Body of pancreas (tissue), 4 donors: ENCODE measurements at regions not wholly inside any gene's neighbourhood (a gene's known extent, or its start where the extent isn't known, plus 50 kb on each side); places are given as distances from the start of the nearest gene placed in this dataset. TPM values are rescaled to one million over a fixed set of nuclear protein-coding genes. Genes with fewer than 3 reads are reported as not detected.

Experiments
- ATAC-seq: fragments of 150-250 bp; one replicate; pipeline ENCODE4 v1.9.1; 2016
- DNase-seq, 4 donors: peaks; one replicate each; pipeline ENCODE4 v3.0.0-alpha.2; 2019
- H3K27ac ChIP-seq, 4 donors: fragments of 200-600 bp; sonication (generic); 1 replicate in 3 of 4; 2 replicates in 1 of 4; pipeline versions ENCODE4 v1.5.1 to v1.6.1; 2016 to 2019; ENCODE audit warnings: mild to moderate bottlenecking in 1 of 4, mixed read lengths in 1 of 4, moderate library complexity in 1 of 4
- H3K27me3 ChIP-seq, 2 donors: fragments of 200-600 bp; sonication (generic); one replicate each; pipeline ENCODE4 v1.6.0; 2016; ENCODE audit warnings: mild to moderate bottlenecking in 1 of 2
- H3K36me3 ChIP-seq, 2 donors: fragments of 200-600 bp; sonication (generic); replicated peaks in 1 of 2; 2 replicates each; pipeline ENCODE4 v1.5.1; 2016; ENCODE audit warnings: low read depth in 2 of 2; ENCODE audit not compliant: insufficient read depth in 1 of 2
- H3K4me1 ChIP-seq: fragments of 200-600 bp; sonication (generic); one replicate; pipeline ENCODE4 v1.6.0; 2016
- H3K4me3 ChIP-seq, 2 donors: fragments of 200-600 bp; sonication (generic); 1 replicate in 1 of 2; 2 replicates in 1 of 2; pipeline ENCODE4 v1.5.1; 2016 to 2019
- H3K9me3 ChIP-seq, 3 donors: fragments of 200-600 bp; sonication (generic); 1 replicate in 2 of 3; 2 replicates in 1 of 3; pipeline ENCODE4 v1.5.1; 2016
- POLR2A ChIP-seq, 3 donors: fragments of 450-650 bp; IDR thresholded peaks; one replicate each; pipeline ENCODE4 v1.6.1; 2016; ENCODE audit warnings: antibody characterized with exemption in 3 of 3, mild to moderate bottlenecking in 2 of 3
- WGBS, 2 donors: methylation state at CpG; one replicate each; pipeline ENCODE4 v1.1.5; 2017; 5-methylcytosine and 5-hydroxymethylcytosine counted together
- intact Hi-C: fragments of 100-400 bp; cut with DNase I; formaldehyde crosslinking; loops from one replicate; pipeline ENCODE4 v1.15.1; 2023
- microRNA-seq, 2 donors: library from miRNA; unstranded; fragments of <30 nt; microRNA quantifications; one replicate each; pipeline ENCODE4, GENCODE V29; 2016; ENCODE audit warnings: borderline number of aligned reads in 2 of 2, borderline replicate concordance in 2 of 2
- small RNA-seq: library from RNA; depleted of rRNA; stranded (forward); fragments of <200 nt; gene quantifications from one replicate; pipeline ENCODE3, GENCODE V24; 2016
- TF ChIP-seq, protein P1 (sequence below), 7 experiments: fragments of 450-650 bp in 4 of 7; fragments of 200-600 bp in 3 of 7; sonication (generic) in 3 of 7; IDR thresholded peaks; one replicate each; pipeline ENCODE4 v1.5.1; 2016 to 2019; ENCODE audit warnings: antibody characterized with exemption in 7 of 7

GRCh38 chr2:111715987-111716904 lies 167.7 kb downstream of the ANAPC1 start:
- no peak for DNase-seq
- 89 to 93% methylated on average over 12 to 13 of the region's 13 CpGs for whole genome bisulfite sequencing, 2 donors
- no peak overlapping the region for H3K4me3 ChIP-seq

DNA sequence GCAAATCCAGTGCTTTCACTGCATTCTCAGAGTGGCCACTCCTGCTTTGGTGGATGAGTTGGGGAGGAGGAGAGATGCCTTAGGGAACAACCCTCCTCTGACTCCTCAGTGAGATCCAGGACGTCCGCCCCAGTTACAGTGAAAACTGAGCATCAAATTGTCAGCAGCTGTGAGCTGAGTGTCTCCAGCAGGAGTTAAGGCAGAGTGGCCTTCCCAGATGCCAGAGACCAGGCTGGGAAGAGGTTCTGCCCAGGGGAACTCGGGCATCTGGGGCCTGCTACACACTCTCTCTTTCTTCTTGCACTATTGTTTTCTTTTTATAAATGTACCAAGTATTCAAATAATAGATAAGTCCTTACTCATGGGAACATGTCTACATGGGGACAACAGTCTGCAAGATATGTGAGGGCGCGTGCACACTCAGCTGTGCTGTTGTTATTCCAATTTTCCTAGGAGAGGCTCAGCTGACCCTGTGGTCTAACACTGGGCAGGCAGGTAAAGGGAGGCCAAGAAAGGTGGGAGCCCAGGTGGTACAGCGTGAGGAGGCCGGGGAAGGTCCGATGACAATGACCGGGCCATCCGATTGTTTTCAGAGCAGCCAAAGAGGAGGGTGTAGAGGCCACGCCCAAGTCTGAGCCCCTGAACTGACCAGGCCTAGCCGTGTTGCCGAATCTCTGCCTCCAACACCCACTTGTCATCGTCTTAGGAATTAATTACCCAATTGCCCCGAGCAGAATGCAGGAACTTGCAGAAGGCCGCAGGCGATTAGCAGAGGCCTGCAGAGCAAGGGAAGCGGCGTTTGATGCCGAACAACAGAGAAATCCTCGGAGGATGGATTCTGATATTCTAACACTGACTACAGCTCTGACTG lies 166.9 kb downstream of the ANAPC1 start:
- intact Hi-C loops = loop anchor here (10.0 kb wide), 1 partner anchor 612 kb away; no protein-coding TSS in a partner anchor
- no peak overlapping the region for H3K4me3 ChIP-seq
- TF ChIP-seq POLR2A (IDR thresholded peaks at IDR 0.05) = no peak
- TF ChIP-seq, protein P1, sequence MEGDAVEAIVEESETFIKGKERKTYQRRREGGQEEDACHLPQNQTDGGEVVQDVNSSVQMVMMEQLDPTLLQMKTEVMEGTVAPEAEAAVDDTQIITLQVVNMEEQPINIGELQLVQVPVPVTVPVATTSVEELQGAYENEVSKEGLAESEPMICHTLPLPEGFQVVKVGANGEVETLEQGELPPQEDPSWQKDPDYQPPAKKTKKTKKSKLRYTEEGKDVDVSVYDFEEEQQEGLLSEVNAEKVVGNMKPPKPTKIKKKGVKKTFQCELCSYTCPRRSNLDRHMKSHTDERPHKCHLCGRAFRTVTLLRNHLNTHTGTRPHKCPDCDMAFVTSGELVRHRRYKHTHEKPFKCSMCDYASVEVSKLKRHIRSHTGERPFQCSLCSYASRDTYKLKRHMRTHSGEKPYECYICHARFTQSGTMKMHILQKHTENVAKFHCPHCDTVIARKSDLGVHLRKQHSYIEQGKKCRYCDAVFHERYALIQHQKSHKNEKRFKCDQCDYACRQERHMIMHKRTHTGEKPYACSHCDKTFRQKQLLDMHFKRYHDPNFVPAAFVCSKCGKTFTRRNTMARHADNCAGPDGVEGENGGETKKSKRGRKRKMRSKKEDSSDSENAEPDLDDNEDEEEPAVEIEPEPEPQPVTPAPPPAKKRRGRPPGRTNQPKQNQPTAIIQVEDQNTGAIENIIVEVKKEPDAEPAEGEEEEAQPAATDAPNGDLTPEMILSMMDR (IDR thresholded peaks at IDR 0.05) = no peak
- 82 to 87% methylated on average over 19 to 21 of the region's 21 CpGs for WGBS, 2 donors
- no peaks in the 10 kb centered on the region for H3K4me1 ChIP-seq
- no peak for DNase-seq
- no peak overlapping the region for H3K27ac ChIP-seq
- H3K9me3 ChIP-seq = no peaks in the 10 kb centered on the region
- no peaks in the 10 kb centered on the region for H3K36me3 ChIP-seq
- ATAC-seq = no peak
- H3K27me3 ChIP-seq = no peaks in the 10 kb centered on the region

More at GRCh38 chr2:111715987-111716904, 167.7 kb downstream of the ANAPC1 start:
- H3K27ac ChIP-seq = no peak overlapping the region
- no peaks in the 10 kb centered on the region for H3K9me3 ChIP-seq
- TF ChIP-seq POLR2A (IDR thresholded peaks at IDR 0.05) = no peak
- TF ChIP-seq, protein P1 (IDR thresholded peaks at IDR 0.05) = no peak
- H3K4me1 ChIP-seq = no peaks in the 10 kb centered on the region
- no peaks in the 10 kb centered on the region for H3K36me3 ChIP-seq
- intact Hi-C loops = loop anchor here (10.0 kb wide), 1 partner anchor 611 kb away; no protein-coding TSS in a partner anchor
- no peak for ATAC-seq
- H3K27me3 ChIP-seq = no peaks in the 10 kb centered on the region

Small RNAs in the stretch of these regions (microRNA-seq; reads per million reads assigned to microRNA genes)
- 0 reads per million in 2 donors for gene MIR4435-2

Small RNAs in the stretch of these regions (small RNA-seq; reads per million reads assigned to genes)
- not detected for gene MIR4435-2
